ENCODE measurements at regions not wholly inside any gene's neighbourhood (a gene's known extent, or its start where the extent isn't known, plus 50 kb on each side); places are given as distances from the start of the nearest gene placed in this dataset.

GRCh38 chr10:33947544-33947943 is 613.1 kb upstream of the NRP1 start:
- TF ChIP-seq CTCF (IDR thresholded peaks at IDR 0.05) (no peak), EZH2 (IDR thresholded peaks at IDR 0.05; ENCODE audit: borderline replicate concordance, insufficient read depth, low read depth, low read length, poor library complexity, severe bottlenecking) (no peak)

All from B cell (primary cell).